Putamen (tissue), 1 donor: ENCODE measurements at regions not wholly inside any gene's neighbourhood (a gene's known extent, or its start where the extent isn't known, plus 50 kb on each side); places are given as distances from the start of the nearest gene placed in this dataset.

Experiments used
- DNase-seq: peaks from one replicate; pipeline ENCODE4 v3.0.0-alpha.2; 2016; ENCODE audit warnings: low spot score

DNA sequence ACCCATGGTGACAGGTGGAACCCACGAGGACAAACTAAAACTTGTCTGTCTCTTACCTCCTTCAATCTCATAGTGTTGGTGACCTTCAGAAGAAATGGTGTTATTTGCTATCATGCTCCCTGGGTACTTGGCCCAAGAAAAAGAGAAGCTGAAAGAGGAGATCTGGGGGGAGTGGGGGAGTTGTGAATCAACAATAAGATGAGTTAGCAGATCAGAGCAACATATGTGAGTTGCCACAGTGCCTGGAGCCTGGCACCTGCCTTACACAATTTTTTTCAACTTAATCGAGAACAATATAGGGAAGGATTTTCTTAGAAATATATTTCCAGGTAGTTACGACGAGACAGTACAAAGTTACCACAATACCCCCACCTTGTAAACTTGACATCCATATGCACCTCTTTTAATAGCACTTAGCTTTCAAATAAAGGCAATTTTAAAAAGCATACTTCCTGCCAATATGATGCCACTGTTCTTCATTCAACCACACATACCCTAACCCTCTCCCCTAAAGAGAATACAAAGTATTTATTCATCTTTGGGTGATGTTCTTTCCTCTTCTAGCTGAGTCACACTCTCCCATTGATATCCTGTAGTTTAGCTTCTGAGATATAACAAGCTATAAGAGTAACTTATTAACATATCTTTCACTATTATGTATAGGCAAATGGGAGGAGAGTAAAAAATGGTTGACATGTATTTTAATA, 424.1 kb upstream of the OR4E1 start:
- no peak for DNase-seq

DNA sequence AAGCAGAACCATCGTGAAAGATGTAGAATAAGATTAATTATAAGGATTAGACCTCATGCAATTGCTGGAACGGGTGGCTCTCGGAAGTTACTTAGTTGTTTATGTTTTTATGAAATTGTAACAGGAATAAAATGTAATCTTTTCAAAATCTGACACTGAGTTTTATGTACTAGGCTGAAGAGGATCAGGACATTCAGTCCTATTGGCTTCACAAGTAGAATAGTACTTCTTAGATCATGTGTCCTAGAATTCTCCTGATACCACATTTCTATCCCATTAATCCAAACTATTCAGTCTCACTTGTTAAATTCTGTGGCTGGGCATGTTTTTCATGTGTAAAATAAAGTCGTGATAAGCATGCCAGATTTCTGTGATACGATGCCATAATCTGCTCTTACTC, 423.5 kb upstream of the OR4E1 start:
- DNase-seq: no peak

DNA sequence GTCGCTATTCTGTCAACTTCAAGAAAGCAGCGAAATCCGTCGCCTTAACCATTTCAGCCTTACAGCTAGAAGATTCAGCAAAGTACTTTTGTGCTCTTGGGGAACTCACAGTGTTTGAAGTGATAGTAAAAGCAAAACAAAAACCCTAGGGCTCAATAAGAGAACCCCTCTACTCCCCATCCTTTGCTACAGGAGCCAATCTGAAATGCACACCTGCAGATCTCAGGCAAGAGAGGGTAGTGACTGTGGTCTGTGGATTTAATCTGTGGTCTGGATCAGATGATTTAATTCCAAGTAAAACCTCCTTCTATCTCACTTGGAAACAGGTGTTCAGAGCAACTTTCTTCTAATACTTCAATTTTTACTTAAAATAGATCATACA, 422.9 kb upstream of the OR4E1 start:
- DNase-seq: no peak

DNA sequence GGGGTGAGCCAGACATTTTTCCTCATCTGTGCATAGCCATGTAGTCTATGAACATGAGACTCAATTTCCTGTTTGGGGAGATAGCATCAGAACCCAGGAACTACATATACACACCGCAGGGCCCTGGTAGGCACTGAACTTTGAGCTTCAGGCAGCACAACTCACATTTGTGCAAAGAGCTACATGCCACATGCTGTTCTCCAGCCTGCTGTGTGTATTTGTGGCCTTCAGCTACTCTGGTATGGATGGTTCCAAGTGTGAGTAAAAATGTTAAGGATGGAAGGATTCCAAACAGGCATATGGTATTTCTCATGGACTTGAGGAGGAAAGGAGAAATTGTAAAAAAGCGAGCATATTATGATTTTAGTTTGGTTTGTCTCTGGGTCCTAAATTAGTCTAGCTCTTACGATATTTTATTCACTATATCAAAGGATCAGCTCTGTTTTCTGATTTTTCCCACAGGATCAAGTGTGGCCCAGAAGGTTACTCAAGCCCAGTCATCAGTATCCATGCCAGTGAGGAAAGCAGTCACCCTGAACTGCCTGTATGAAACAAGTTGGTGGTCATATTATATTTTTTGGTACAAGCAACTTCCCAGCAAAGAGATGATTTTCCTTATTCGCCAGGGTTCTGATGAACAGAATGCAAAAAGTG, 422.4 kb upstream of the OR4E1 start:
- no peak for DNase-seq

DNA sequence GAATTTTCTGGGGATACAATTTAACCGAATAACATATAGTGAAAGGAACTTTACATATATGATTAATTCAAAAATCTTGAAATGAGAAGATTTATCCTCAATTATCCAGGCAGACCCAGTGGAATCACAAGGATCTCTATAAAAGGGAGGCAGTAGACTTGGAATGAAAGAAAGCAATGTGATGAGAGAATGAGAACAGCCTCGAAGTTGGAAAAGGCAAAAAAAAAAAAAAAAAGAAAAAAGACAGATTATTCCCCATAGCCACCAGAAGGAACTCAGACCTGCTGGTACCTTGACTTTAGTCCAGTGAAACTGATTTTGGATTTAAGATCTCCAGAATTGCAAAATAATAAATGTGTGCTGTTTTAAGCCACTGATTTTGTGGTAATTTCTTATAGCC, 416.3 kb upstream of the OR4E1 start:
- no peak for DNase-seq

DNA sequence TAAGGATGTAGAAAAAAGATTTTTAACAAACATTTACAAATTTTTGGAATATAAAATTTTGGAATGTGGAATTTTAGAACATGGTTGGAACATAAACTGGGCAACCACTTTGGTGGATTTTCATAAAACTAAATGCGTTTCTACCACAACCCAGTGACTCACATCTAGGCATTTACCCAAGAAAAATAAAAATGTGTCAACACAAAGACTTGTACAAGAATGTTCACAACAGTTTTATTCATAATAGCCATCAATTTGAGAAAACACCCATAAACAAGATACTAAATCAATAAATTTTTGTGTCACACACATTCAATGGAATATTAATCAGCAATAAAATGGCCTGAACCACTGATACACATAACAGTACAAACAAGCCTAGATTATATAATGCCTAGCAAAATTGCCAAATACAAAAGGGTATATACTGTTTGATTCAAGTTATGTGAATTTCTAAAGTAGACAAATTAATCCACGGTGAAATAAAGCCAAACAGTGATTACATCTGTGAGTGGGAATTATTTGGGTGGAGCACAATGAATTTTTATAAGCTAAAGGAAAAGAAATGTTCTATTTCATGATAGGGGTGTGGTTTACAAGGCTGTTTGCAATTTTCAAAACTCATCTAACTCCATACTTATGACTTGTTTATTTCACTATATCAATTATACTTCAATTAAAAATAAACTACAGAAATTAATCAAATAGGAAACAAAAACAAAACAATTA, 415.2 kb upstream of the OR4E1 start:
- DNase-seq: no peak

DNA sequence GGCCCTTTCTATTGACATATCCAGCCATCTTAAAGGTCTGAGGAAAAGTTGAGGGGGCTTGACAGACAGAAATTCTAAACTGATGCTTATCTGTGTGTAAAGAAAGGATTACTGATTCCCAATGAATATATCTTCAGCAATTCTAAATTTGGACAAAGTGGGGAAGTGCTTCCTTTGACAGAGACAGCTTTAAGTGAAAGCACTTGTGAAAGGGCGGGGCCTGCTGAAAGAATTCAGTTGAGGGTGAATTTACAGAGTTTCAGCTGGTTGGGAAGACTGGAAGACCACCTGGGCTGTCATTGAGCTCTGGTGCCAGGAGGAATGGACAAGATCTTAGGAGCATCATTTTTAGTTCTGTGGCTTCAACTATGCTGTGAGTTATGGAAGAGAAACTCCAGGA, 412.5 kb upstream of the OR4E1 start:
- DNase-seq: no peak

DNA sequence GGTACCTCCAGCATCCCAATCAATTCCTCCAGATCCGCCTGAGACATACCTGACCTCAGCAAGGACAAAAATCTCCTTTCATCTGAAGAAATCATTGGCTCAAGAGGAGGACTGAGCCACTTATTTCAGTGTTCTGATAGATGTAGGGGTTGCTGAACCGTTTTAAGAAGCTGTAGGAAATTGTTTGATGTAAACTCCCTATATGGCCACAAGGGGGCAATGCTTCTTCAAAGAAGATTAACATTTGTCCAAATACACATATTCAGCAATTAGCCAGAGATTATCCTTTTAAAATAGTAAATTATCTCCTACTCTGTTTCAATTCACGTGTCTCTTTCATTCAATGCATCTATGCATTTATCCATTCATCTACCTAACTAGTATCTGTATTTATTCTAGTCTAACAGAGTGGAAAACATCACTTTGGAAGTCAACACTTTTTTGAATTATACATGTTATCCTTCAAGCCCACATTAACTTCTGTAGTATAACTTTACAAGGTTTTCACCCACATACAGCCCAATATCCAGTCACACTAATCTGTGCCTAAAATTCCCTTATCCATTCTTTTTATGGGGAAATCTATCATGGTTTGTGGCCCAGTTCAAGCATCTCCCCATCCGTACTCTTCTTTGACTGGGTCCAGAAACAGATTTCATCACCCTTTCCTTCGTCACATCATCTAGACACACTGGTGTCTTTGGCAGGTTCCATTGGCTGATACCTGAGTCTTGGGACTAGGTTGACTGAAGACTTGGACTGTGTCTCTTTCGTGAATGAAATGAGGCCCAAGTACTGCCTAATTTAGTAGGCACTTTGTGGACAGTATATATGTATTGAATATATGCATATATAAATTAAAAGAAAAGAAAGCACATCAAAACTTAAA, 411.0 kb upstream of the OR4E1 start:
- DNase-seq: peak; percentile 19

DNA sequence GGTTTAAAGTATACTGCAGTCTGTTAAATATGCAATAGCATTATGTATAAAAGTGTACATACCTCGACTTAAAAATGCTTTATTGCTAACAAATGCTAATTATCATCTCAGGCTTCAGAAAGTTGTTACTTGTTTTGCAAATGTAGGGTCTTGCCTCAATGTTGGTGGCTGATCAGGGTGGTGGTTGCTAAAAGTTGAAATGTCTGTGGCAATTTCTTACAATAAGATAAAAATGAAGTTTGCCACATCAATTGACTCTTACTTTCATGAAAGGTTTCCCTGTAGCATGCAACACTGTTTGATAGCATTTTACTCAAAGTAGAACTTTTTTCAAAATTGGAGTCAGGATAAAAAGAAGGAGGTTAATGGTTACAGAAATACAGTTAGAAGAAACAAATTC, 407.7 kb upstream of the OR4E1 start:
- DNase-seq: no peak

DNA sequence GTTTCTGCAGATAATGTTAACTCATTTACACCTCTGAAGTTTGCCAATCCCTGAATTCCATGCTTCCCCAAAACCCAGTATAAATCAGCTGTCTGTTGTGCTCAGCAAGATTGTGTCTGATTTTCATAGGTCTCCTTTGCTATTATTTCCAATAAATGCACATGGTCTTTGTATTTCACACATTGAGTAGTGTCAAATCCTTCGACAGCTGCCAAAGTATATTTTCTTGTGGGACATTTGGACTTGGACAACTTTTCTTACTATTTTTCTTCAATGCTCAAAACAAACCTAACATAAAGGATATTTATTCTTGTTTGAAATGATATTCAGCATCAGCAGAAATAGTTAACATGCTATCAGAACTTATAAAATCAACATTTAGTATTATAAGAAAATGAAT, 406.1 kb upstream of the OR4E1 start:
- no peak for DNase-seq

DNA sequence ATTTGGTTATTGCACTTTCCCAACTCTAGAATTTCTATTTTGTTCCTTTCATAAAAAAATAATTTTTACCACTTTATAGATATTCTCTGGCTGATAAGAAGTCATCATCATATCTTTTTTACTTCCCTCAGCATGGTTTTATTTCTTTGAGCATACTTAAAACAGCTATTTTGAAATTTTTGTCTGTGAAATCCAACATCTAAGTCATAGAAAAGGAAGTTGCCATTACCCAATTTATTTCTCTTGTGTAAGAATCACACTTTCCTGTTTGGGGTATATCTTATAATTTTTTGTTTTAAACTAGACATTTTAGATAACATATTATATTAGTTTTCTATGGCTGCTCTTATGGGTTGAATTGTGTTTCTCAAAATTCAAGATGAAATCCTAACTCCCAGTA, 400.2 kb upstream of the OR4E1 start:
- DNase-seq: no peak

DNA sequence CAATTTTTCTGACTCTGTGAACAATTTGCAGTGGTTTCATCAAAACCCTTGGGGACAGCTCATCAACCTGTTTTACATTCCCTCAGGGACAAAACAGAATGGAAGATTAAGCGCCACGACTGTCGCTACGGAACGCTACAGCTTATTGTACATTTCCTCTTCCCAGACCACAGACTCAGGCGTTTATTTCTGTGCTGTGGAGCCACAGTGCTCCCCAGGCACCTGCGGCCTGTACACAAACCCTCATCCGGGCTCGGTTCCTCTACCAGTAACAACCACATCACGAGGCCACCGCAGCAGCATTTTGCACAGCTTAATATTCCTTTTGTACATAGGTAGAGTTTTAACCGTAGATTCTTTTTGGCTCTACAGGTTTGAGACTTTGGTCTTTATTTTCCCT, 397.4 kb upstream of the OR4E1 start:
- DNase-seq: no peak

DNA sequence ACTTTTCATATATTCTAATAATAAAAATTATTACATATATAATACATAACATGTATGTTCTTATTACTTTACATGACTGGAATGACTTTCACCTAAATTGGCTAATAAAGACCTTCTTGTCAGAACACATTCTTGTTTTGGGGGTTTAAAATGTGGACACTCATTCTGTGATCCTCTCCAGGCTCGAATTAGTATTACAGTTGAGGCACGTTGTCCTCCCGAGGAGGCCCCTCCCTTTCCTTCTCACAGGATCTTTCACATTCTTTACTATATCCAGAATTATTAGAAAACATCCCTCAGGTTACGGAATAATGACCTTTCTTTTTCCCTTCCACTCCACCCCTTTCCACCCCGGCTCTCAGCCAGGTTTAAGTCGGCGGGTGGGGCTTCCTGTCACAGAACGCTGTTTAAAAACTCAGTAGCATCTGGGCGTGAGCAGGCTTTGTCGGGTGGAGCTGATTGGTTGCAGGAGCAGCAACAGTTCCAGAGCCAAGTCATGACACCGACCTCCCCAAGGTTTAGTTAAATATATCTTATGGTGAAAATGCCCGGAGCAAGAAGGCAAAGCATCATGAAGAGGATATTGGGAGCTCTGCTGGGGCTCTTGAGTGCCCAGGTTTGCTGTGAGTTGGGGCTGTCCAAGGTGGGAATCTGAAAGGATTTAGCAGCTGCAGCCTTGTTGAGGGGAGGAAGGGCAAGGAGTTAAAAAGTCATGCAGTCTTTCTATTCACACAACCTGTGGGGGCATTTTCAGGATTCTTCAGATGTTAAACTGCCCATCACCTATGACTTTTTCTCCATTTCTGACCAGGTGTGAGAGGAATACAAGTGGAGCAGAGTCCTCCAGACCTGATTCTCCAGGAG, 396.7 kb upstream of the OR4E1 start:
- no peak for DNase-seq

DNA sequence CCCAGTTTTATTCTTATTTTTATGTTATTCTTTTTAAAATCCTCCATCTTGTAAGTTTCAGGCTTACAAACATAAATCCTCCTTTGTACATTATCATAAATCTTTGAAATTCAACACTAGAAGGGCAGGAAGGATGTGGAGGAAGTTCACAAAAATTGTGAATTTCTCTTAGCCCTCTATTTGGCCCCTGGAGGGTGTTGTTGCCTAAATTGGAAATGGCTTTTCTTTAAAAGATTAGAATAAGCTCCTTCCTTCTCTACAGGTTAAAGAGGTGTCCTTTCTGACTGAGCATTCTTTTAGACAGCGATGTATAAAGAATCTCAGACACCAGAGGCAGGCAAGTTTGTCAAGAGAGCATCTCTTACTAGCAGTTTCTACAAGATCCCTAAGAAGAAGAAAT, 391.7 kb upstream of the OR4E1 start:
- DNase-seq: no peak

DNA sequence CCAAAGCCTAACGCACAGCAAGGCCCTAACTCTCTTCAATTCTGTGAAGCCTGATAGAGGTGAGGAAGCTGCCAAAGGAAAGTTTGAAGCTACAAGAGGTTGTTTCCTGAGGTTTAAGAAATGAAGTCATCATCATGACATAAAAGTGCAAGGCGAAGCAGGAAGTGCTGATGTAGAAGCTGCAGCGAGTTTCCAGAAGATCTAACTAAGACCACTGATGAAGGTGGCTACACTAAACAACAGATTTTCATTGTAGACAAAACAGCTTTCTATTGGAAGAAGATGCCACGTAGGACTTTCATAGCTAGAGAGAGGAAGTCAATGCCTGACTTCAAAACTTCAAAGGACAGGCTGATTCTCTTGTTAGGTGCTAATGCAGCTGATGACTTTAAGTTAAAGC, 385.6 kb upstream of the OR4E1 start:
- DNase-seq: no peak

DNA sequence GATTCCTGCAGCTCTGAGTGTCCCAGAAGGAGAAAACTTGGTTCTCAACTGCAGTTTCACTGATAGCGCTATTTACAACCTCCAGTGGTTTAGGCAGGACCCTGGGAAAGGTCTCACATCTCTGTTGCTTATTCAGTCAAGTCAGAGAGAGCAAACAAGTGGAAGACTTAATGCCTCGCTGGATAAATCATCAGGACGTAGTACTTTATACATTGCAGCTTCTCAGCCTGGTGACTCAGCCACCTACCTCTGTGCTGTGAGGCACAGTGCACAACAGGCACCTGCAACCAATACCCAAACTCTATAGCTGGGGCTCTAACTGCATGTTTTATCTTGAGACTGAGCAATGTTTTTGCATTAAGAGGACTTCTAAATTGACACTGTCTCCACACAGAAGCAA, 379.2 kb upstream of the OR4E1 start:
- no peak for DNase-seq

DNA sequence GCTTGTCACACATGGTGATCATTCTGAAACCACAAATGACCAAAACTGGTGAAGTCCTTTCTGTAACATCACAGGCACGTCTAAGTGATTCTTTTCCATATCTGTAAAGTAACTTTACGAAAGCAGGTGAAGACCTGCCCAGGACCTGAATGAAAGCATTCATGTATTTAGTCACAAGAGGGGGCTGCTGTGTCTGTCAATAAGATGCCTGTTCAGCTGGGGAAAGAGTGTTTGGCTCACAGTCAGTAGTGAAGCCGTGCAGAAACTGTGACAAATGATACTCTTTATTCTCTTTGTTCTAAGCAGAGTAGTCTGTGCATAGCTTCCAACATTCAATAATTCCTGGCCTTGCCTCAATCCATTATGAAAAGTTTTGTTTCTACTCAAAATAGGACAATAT, 373.5 kb upstream of the OR4E1 start:
- peak; percentile 3 for DNase-seq

DNA sequence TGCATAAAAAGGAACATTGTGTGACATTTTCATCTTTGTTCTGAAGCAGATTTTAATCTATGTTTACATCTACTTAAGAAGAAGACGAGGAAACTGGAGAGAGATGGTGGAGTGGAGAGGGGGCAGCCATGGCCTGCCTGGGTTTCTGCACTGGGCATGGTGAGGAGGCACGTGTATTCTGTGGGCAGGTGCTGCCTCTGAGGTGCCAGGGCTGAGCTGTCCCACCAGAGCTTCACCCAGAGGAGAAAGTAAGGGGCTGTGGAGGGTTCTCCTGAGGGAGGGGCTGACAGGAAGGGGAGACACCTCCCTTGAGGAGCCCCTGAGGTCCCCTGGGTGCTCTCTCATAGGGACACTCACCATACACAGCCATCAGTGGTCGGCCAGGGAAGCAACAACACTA, 372.4 kb upstream of the OR4E1 start:
- DNase-seq: no peak

DNA sequence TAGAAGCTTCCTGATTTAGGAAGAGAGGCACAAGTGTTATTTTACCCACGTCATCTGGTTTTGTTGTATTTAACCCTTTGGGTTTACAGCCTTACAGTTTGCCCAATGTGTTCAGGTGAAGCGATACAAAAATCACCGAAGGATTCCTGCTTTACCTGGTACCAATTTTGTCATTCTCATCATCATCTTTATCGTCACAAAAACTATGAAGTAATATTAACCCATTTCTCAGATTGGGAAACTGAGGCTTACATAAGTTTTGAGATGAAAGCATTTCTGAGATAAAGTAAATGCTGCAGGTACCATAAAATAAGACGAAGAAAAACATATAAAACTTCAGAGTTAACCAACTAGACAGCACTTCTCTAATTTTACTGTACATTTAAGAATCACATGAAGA, 370.6 kb upstream of the OR4E1 start:
- no peak for DNase-seq

DNA sequence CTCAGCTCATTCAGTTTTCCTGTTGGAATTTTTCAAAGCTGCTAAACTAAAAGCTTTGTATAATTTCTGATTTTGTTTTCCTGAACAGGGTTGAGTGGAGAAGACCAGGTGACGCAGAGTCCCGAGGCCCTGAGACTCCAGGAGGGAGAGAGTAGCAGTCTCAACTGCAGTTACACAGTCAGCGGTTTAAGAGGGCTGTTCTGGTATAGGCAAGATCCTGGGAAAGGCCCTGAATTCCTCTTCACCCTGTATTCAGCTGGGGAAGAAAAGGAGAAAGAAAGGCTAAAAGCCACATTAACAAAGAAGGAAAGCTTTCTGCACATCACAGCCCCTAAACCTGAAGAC, 367.1 kb upstream of the OR4E1 start:
- no peak for DNase-seq

DNA sequence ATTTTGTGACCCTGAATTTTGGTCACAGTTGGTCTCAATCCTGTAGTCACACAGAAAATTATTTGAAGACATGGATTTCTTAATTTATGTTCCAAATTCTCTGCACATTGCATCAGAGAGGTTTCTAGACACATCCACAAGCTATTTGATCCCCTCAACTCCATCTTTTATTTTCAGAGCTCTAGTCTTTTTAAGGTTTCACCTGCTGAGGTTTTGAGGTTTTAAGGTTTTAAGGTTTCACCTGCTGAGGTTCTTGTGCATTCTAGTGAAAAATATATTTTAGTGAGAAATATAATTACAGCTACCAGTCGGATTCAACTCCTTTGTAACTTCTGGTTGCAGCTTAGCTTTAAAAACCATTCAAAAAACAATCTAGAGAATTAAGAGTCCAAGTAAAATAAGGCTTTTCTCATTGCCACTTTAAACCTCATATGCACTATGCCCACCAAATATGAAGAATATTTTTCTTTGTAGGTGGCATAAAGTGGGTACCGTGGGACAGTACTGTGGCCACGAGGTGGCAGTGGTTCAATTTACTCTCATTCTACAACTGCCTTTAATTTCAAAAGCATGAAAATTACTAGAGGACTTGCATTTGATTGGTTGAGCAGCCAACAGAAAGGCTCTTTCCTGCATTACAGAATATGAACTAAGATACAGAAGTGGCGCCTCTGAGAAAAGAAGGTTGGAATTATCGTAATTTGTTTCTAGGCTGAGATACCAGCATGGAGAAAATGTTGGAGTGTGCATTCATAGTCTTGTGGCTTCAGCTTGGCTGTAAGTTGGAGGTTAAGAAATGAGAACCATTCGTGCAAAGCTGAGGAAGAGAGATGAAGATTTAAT, 366.5 kb upstream of the OR4E1 start:
- DNase-seq: no peak
